CD14-positive monocyte (primary cell): ENCODE measurements at regions not wholly inside any gene's neighbourhood (a gene's known extent, or its start where the extent isn't known, plus 50 kb on each side); places are given as distances from the start of the nearest gene placed in this dataset.

Experiments
- DNase-seq, 3 donors: peaks; one replicate each; pipeline ENCODE4 v3.0.0-alpha.2; 2011 to 2022
- H2AFZ ChIP-seq: 2 replicates; pipeline ENCODE4 v1.6.0; 2012; ENCODE audit warnings: mild to moderate bottlenecking, low read depth, low read length, inconsistent platforms; ENCODE audit not compliant: insufficient read depth, poor library complexity, severe bottlenecking
- H3K27ac ChIP-seq, 2 donors: 1 replicate in 1 of 2; 2 replicates in 1 of 2; pipeline ENCODE4 v1.5.1; 2012 to 2013; ENCODE audit warnings: low read length in 2 of 2, control low read depth in 1 of 2, inconsistent platforms in 1 of 2, low read depth in 1 of 2, mild to moderate bottlenecking in 1 of 2
- H3K27me3 ChIP-seq, 2 donors: one replicate each; pipeline versions ENCODE4 v1.6.0 to v1.6.1; 2011 to 2013; ENCODE audit warnings: low read length in 2 of 2; ENCODE audit not compliant: control insufficient read depth in 2 of 2, insufficient read depth in 2 of 2
- H3K36me3 ChIP-seq, 2 donors: replicated peaks in 1 of 2; 1 replicate in 1 of 2; 2 replicates in 1 of 2; pipeline versions ENCODE4 v1.5.1 to v1.6.1; 2012 to 2013; ENCODE audit warnings: low read length in 2 of 2, control low read depth in 1 of 2, inconsistent platforms in 1 of 2, mild to moderate bottlenecking in 1 of 2; ENCODE audit not compliant: insufficient read depth in 2 of 2, control insufficient read depth in 1 of 2
- H3K4me1 ChIP-seq, 2 donors: 1 replicate in 1 of 2; 2 replicates in 1 of 2; pipeline versions ENCODE4 v1.5.1 to v1.6.1; 2012 to 2013; ENCODE audit warnings: low read length in 2 of 2, control low read depth in 1 of 2, inconsistent platforms in 1 of 2, mild to moderate bottlenecking in 1 of 2, moderate library complexity in 1 of 2; ENCODE audit not compliant: insufficient read depth in 2 of 2, control insufficient read depth in 1 of 2
- H3K4me2 ChIP-seq: replicated peaks from 2 replicates; pipeline ENCODE3; 2012; ENCODE audit warnings: low read length, moderate library complexity, mild to moderate bottlenecking; ENCODE audit not compliant: poor library complexity, severe bottlenecking; ENCODE audit errors: extremely low read depth
- H3K4me3 ChIP-seq, 3 experiments: fragments of 200-600 bp in 1 of 3; sonication (generic) in 1 of 3; replicated peaks in 1 of 3; 1 replicate in 2 of 3; 2 replicates in 1 of 3; pipeline ENCODE4 v1.5.1; 2011 to 2013; ENCODE audit warnings: low read length in 3 of 3, mild to moderate bottlenecking in 3 of 3, control low read depth in 2 of 3, low read depth in 2 of 3, inconsistent platforms in 1 of 3, moderate library complexity in 1 of 3
- H3K79me2 ChIP-seq: 2 replicates; pipeline ENCODE4 v1.6.0; 2012; ENCODE audit warnings: mild to moderate bottlenecking, control low read depth, inconsistent platforms, low read length, moderate library complexity; ENCODE audit not compliant: insufficient read depth
- H3K9ac ChIP-seq: 2 replicates; pipeline ENCODE4 v1.6.0; 2017; ENCODE audit warnings: low read length, mild to moderate bottlenecking; ENCODE audit not compliant: insufficient read depth, poor library complexity, severe bottlenecking
- H3K9me3 ChIP-seq, 2 donors: replicated peaks in 1 of 2; 1 replicate in 1 of 2; 2 replicates in 1 of 2; pipeline versions ENCODE4 v1.5.1 to v1.6.1; 2012 to 2013; ENCODE audit warnings: low read length in 2 of 2, control low read depth in 1 of 2; ENCODE audit not compliant: control insufficient read depth in 1 of 2, insufficient read depth in 1 of 2
- H4K20me1 ChIP-seq: 2 replicates; pipeline ENCODE4 v1.6.0; 2012; ENCODE audit warnings: mild to moderate bottlenecking, low read length, control low read depth, moderate library complexity; ENCODE audit not compliant: insufficient read depth
- H3K27ac Mint-ChIP-seq, 7 donors: one replicate each; pipeline ENCODE4 v1.8.0; 2020; ENCODE audit warnings: mild to moderate bottlenecking in 7 of 7, mixed read lengths in 7 of 7, moderate library complexity in 6 of 7, inconsistent platforms in 2 of 7
- H3K27me3 Mint-ChIP-seq, 3 donors: one replicate each; pipeline ENCODE4 v1.8.0; 2021 to 2022; ENCODE audit warnings: low read depth in 3 of 3, mild to moderate bottlenecking in 3 of 3, mixed read lengths in 3 of 3, moderate library complexity in 3 of 3, inconsistent platforms in 1 of 3
- H3K36me3 Mint-ChIP-seq, 2 donors: one replicate each; pipeline ENCODE4 v1.8.0; 2020; ENCODE audit warnings: mixed read lengths in 2 of 2, inconsistent platforms in 1 of 2, mild to moderate bottlenecking in 1 of 2
- H3K4me1 Mint-ChIP-seq: one replicate; pipeline ENCODE4 v1.8.0; 2020; ENCODE audit warnings: mild to moderate bottlenecking, mixed read lengths
- H3K4me3 Mint-ChIP-seq, 2 donors: one replicate each; pipeline ENCODE4 v1.8.0; 2020; ENCODE audit warnings: mild to moderate bottlenecking in 2 of 2, mixed read lengths in 2 of 2, moderate library complexity in 1 of 2
- H3K9me3 Mint-ChIP-seq, 7 donors: one replicate each; pipeline ENCODE4 v1.8.0; 2020 to 2022; ENCODE audit warnings: mixed read lengths in 7 of 7, mild to moderate bottlenecking in 6 of 7, moderate library complexity in 6 of 7, inconsistent platforms in 2 of 7
- WGBS: methylation state at CpG from one replicate; pipeline ENCODE4 v1.1.5; 2013; ENCODE audit warnings: missing lambda C conversion rate; ENCODE audit not compliant: insufficient coverage; 5-methylcytosine and 5-hydroxymethylcytosine counted together
- intact Hi-C, 2 donors: fragments of 100-400 bp; cut with micrococcal nuclease; formaldehyde crosslinking; loops; one replicate each; pipeline versions ENCODE4 v1.15.0 to v1.15.1; 2023
- TF ChIP-seq, protein P1 (sequence below): fragments of 200-600 bp; IDR thresholded peaks from one replicate; pipeline ENCODE4 v1.8.0; 2022; ENCODE audit warnings: antibody characterized with exemption, mild to moderate bottlenecking

DNA sequence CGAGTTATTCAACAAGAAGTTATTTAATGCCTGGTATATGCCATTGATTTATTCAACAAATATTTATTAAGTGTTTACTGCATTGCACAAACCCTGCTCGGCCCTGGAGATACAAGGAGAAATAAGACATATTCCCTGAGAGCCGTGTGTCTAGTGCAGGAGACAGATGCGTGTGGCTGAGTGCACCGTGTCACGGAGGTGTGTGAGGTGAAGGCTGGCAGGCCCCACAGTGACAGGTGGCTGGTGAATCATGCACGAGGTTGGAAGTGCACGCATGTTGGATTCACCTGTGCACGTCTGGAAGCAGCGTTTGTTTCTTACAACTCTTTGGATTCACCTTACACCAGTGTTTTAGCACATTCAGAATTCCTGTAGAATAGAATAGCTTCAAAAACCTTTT is 136.6 kb upstream of the SHH start:
- Histone ChIP-seq H3K4me1 (no peaks in the 10 kb centered on the region), H2AFZ (no peak overlapping the region), H3K27me3 (no peaks in the 10 kb centered on the region), H3K27ac (no peak overlapping the region), H3K4me2 (no peak overlapping the region), H3K36me3 (no peaks in the 10 kb centered on the region), H3K9ac (no peak overlapping the region), H3K4me3 (no peak overlapping the region), H3K79me2 (no peaks in the 10 kb centered on the region), H3K9me3 (peaks cover 7 to 22% of the 10 kb centered on the region in 2 donors), H4K20me1 (no peaks in the 10 kb centered on the region)
- Mint-ChIP-seq H3K27me3 (peaks cover 3 to 6% (median 3%) of the 10 kb centered on the region in 3 donors), H3K4me1 (no peaks in the 10 kb centered on the region), H3K27ac (no peak overlapping the region), H3K4me3 (no peak overlapping the region), H3K9me3 (peaks cover 11 to 28% (median 22%) of the 10 kb centered on the region in 7 donors), H3K36me3 (no peaks in the 10 kb centered on the region)
- TF ChIP-seq, protein P1, sequence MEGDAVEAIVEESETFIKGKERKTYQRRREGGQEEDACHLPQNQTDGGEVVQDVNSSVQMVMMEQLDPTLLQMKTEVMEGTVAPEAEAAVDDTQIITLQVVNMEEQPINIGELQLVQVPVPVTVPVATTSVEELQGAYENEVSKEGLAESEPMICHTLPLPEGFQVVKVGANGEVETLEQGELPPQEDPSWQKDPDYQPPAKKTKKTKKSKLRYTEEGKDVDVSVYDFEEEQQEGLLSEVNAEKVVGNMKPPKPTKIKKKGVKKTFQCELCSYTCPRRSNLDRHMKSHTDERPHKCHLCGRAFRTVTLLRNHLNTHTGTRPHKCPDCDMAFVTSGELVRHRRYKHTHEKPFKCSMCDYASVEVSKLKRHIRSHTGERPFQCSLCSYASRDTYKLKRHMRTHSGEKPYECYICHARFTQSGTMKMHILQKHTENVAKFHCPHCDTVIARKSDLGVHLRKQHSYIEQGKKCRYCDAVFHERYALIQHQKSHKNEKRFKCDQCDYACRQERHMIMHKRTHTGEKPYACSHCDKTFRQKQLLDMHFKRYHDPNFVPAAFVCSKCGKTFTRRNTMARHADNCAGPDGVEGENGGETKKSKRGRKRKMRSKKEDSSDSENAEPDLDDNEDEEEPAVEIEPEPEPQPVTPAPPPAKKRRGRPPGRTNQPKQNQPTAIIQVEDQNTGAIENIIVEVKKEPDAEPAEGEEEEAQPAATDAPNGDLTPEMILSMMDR = no peak
- intact Hi-C loops = no loop called here
- no peak for DNase-seq
- 93% methylated on average over 6 of the region's 10 CpGs for WGBS

DNA sequence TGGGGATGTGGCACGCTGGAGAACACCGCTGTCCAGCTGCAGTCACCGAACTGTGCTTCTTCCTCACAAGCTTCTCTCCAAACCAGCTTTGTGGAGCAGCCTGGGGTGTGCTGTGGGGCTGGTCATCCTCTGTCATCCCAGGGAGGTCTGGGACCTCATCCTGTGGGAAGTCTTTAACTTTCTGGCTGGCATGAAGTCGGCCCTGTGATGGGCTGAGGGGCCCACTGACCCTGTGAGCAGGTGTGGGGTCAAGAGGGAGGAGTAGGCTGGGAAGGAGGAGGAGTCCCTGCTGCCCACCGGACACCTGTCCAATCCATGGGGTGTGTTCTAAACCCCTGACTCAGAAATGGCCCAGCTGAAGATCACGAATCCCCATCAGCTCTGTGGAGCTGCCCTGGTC is 136.2 kb upstream of the SHH start:
- WGBS = 40% methylated on average over 1 of the region's 6 CpGs
- H3K27me3 ChIP-seq = no peaks in the 10 kb centered on the region
- H3K36me3 ChIP-seq = no peaks in the 10 kb centered on the region
- H3K9ac ChIP-seq = no peak overlapping the region
- no peak overlapping the region for H3K27ac ChIP-seq
- no peak overlapping the region for H3K4me3 Mint-ChIP-seq
- intact Hi-C loops = no loop called here
- peaks cover 12 to 28% (median 21%) of the 10 kb centered on the region in 7 donors for H3K9me3 Mint-ChIP-seq
- peaks cover 7 to 22% of the 10 kb centered on the region in 2 donors for H3K9me3 ChIP-seq
- H3K27ac Mint-ChIP-seq = no peak overlapping the region
- no peaks in the 10 kb centered on the region for H3K79me2 ChIP-seq
- H3K4me3 ChIP-seq = no peak overlapping the region
- H4K20me1 ChIP-seq = no peaks in the 10 kb centered on the region
- H3K27me3 Mint-ChIP-seq = peaks cover 3 to 5% (median 3%) of the 10 kb centered on the region in 3 donors
- TF ChIP-seq, protein P1 = no peak
- DNase-seq = no peak
- no peaks in the 10 kb centered on the region for H3K4me1 ChIP-seq
- H3K36me3 Mint-ChIP-seq = no peaks in the 10 kb centered on the region
- no peak overlapping the region for H3K4me2 ChIP-seq
- no peak overlapping the region for H2AFZ ChIP-seq
- no peaks in the 10 kb centered on the region for H3K4me1 Mint-ChIP-seq
